PFSK-1 (cell line): ENCODE measurements at regions not wholly inside any gene's neighbourhood (a gene's known extent, or its start where the extent isn't known, plus 50 kb on each side); places are given as distances from the start of the nearest gene placed in this dataset.

Source experiments
- FOXP2 ChIP-seq: optimal IDR thresholded peaks from 2 replicates; pipeline ENCODE3; 2011; ENCODE audit warnings: borderline replicate concordance, control low read depth, inconsistent platforms; ENCODE audit not compliant: insufficient read depth; ENCODE audit errors: extremely low read length, extremely low read depth
- POLR2AphosphoS5 ChIP-seq: IDR thresholded peaks from 2 replicates; pipeline ENCODE4 v1.6.1; 2012; ENCODE audit warnings: low read depth, mild to moderate bottlenecking, control low read depth, low read length, moderate library complexity
- REST ChIP-seq, 2 experiments: IDR thresholded peaks; 2 replicates each; pipeline versions ENCODE4 v1.6.1 to v1.8.0; 2011 to 2012; ENCODE audit warnings: low read depth in 2 of 2, low read length in 2 of 2, control low read depth in 1 of 2, inconsistent platforms in 1 of 2, mild to moderate bottlenecking in 1 of 2, moderate library complexity in 1 of 2; ENCODE audit not compliant: insufficient read depth in 1 of 2
- SIN3A ChIP-seq: IDR thresholded peaks from 2 replicates; pipeline ENCODE4 v1.6.1; 2012; ENCODE audit warnings: mild to moderate bottlenecking, low read length, moderate library complexity, borderline replicate concordance; ENCODE audit not compliant: insufficient read depth
- TAF1 ChIP-seq: IDR thresholded peaks from 2 replicates; pipeline ENCODE4 v1.6.1; 2012; ENCODE audit warnings: low read length, control low read depth, borderline replicate concordance; ENCODE audit not compliant: insufficient read depth

- TF ChIP-seq FOXP2, result no peak
- TF ChIP-seq TAF1, result no peak
- no peak for TF ChIP-seq POLR2AphosphoS5
- TF ChIP-seq SIN3A, result no peak
- no peak for TF ChIP-seq REST (IDR thresholded peaks at IDR 0.05; ENCODE audit: insufficient read depth in 1 of 2, low read depth in 2 of 2, low read length in 2 of 2)
These were observed 97.9 kb downstream of the EDEM1 start for GRCh38 chr3:5285439-5285838.

GRCh38 chr3:5290915-5291314 lies 103.4 kb downstream of the EDEM1 start:
- TF ChIP-seq REST (IDR thresholded peaks at IDR 0.05; ENCODE audit: insufficient read depth in 1 of 2, low read depth in 2 of 2, low read length in 2 of 2) (no peak), POLR2AphosphoS5 (no peak), SIN3A (no peak), TAF1 (no peak), FOXP2 (no peak)

GRCh38 chr3:5292512-5292911 lies 105.0 kb downstream of the EDEM1 start:
- TF ChIP-seq POLR2AphosphoS5 (no peak), FOXP2 (no peak), TAF1 (no peak), SIN3A (no peak)

- TF ChIP-seq TAF1, result no peak
- TF ChIP-seq REST (IDR thresholded peaks at IDR 0.05; ENCODE audit: insufficient read depth in 1 of 2, low read depth in 2 of 2, low read length in 2 of 2), result no peak
- TF ChIP-seq FOXP2, result no peak
- TF ChIP-seq POLR2AphosphoS5, result no peak
- no peak for TF ChIP-seq SIN3A
These were observed 105.7 kb downstream of the EDEM1 start for GRCh38 chr3:5293207-5293606.

- TF ChIP-seq POLR2AphosphoS5, result no peak
- TF ChIP-seq SIN3A, result no peak
- no peak for TF ChIP-seq FOXP2
- no peak for TF ChIP-seq TAF1
- TF ChIP-seq REST (IDR thresholded peaks at IDR 0.05; ENCODE audit: insufficient read depth in 1 of 2, low read depth in 2 of 2, low read length in 2 of 2), result no peak
These were observed 106.8 kb downstream of the EDEM1 start for GRCh38 chr3:5294356-5294755.
